NAMALWA (cell line): ENCODE measurements at regions not wholly inside any gene's neighbourhood (a gene's known extent, or its start where the extent isn't known, plus 50 kb on each side); places are given as distances from the start of the nearest gene placed in this dataset.

Experiments
- DNase-seq: peaks from one replicate; pipeline ENCODE4 v3.0.0-alpha.2; 2015; ENCODE audit warnings: low spot score

GRCh38 chr5:125766706-125767105 is 656.5 kb upstream of the GRAMD2B start:
- DNase-seq = no peak

- DNase-seq = no peak
These were observed 647.3 kb upstream of the GRAMD2B start for GRCh38 chr5:125775896-125776295.

GRCh38 chr5:125776656-125777139 is 646.5 kb upstream of the GRAMD2B start:
- no peak for DNase-seq

DNA sequence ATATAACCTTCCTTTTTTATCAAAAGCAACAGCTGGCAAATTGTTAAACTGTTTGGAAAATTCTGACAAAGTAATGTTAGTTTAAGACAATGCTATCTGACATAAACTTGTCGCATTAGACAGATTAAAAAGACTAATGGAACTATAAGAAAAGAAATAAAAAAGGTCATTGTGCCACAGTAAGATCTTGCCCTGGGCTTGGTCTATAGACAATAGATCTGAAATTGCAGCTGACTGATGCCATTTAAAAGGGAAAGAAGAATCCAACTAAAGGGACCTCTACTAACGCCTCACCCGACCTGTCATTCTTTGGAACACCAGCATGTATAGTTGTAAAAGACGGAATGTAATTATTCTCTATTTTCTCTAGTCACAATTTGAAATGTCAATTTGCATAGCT is 644.4 kb upstream of the GRAMD2B start:
- DNase-seq = no peak

GRCh38 chr5:125785407-125785806 is 637.8 kb upstream of the GRAMD2B start:
- no peak for DNase-seq

DNA sequence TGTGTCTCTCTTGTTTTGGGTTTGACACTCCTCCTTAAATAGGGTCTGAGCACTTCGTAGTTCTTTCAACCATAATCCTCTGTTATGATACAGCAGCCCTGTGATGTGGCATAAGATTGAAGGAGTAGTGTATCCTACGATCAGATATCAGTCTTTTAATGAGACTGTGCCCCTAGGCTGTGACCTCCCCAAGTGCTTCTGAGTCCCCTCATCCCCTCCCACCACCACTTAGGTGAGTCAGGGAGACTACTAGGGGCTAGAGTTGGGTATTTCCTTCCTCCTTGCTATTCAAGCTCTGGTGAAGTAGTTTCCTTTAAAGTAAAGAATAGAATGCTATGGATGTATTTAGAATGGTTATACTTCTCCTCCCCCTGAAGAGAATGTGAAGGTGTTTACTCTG is 637.2 kb upstream of the GRAMD2B start:
- no peak for DNase-seq

DNA sequence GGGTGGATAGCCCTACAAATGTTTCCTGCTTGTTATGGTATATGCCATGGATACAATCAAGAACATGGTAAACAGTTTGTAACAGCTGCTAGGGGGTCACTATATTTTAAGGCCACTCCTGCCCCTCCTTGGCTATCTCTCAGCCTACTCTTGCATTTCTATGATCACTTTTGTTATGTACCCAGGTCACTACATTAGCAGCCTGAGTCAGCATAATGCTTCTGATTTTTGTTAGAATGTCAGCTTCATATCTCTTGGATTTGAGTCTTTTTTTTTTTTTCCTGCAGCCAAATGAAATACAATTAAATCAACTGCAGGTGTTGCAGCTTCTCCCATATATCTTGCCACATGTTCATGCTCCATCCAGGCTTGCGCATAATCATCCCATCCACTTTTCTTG is 629.7 kb upstream of the GRAMD2B start:
- DNase-seq = no peak

DNA sequence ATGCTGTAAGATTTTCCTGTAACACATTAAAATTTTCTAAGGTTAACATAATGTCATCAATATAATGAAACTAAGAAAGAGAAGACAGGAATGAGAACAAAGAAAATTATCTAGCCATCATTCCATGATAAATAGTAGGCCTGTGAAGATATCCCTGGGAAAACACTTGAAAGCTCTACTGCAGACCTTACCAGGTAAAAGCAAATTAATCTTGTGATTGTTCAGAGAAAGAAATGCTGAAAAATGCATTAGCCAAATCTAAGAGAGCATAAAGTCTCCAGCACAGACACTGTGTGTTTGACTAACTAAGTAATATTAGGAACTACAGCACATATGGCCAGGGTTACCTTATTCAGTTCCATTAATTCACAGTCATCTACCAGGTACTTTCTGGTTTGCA is 628.3 kb upstream of the GRAMD2B start:
- no peak for DNase-seq

- DNase-seq = peak; percentile 44
These were observed 624.9 kb upstream of the GRAMD2B start for GRCh38 chr5:125798307-125798706.

GRCh38 chr5:125812651-125813050 is 610.6 kb upstream of the GRAMD2B start:
- no peak for DNase-seq

DNA sequence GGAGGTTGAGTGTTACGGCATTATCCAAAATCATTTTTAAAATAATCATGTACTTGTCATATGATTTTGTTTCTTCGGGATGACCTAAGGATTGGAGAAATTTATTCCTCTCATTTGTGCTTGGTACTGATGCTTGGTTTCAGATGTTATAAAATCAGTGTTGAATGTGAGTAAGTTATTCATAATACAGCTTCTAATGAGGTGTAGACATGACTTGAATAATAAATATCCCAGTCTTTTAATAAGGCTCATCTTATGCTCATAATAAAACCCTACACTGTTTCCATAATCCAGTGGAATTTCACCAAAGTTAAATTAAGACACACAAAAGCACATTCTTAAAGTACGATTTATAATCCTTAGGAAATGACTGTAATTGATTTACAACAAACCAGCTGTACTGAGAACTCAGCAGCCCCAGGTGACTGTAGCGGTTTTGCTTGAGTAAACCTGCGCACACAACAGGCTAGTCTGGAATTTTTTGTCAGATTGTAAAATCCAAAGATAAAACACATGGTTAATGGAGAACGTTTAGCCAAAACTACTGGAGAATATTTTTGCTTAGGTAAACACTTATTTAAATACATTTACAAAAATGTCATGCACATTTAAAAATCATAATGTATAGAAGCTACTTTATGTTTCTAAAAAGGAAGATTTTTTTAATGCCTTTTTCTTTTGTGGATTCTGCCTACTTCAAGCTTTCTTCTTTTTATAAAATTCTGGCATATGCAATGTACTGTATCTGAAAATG is 609.8 kb upstream of the GRAMD2B start:
- no peak for DNase-seq

- DNase-seq = no peak
These were observed 609.1 kb upstream of the GRAMD2B start for GRCh38 chr5:125814119-125814518.

- no peak for DNase-seq
These were observed 599.6 kb upstream of the GRAMD2B start for GRCh38 chr5:125823572-125823971.

- no peak for DNase-seq
These were observed 597.0 kb upstream of the GRAMD2B start for GRCh38 chr5:125826214-125826613.

GRCh38 chr5:125829349-125829748 is 593.9 kb upstream of the GRAMD2B start:
- DNase-seq = peak; percentile 77

DNA sequence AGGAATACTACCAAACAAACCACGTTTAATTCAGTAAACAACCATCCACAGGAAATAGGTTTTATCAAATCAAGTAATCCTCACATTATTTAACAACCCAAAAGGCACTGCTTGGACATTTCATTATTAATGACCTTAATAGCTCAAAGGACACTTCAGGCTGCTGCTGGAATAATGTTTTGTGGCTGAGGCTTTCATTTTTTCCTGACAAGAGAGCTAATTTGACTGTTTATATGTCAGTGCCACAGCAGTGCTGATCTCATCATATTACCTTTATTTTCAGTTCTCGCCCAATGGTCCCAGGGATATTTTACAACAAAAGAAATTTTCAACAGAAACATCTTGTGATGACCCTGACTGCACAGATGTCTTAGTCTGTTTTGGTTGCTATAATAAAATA is 589.8 kb upstream of the GRAMD2B start:
- no peak for DNase-seq

DNA sequence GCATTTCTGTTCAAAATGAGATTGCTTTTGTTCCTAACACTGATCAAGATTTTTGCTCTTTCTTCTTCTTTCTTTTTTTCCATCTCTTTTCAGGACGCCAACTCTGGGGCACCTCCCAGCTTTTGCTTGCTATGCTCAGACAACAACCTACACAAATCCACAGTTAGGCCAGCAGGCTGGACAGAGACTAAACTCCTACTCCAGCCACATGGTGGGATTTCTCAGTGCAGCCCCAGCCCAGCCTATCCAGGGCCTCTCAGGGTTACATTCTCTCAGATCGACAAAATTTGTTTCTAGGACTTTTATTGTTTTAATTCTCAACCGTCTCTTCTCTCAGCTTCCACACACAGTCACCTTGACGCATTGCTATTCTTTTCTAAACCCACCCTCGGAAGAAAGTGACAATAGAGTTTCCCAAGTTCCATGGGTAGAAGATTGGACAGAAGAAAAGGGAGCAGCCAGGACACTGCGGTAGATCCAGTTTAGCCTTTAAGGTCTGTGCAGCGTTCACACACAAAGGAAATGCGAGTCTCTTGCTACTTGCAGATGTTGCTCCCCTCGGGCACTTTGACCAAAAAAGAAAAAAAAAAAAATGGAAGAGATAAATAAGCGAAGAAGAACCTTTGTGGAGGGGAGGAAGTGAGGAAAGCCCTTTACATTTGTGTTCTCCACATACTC is 588.6 kb upstream of the GRAMD2B start:
- no peak for DNase-seq

GRCh38 chr5:125835293-125836172 is 587.7 kb upstream of the GRAMD2B start:
- DNase-seq = peak; percentile 73

DNA sequence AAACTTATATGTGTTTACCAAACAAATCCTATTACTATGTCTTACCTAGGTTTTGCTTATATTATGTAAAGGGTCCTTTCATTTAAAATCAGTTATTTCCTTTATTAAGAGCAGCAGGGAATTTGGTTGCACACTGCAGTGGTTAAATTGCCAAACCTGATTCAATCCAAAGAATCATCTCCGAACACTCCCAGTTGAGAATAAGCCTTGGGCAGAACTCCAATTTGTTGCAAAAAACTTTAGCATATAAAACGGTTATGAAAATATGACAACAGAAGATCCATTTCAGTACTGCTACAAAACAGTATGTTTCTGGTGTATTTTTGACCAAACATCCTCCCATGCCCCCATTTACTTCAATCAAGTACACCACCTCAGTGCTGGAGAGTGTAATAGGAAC is 587.0 kb upstream of the GRAMD2B start:
- DNase-seq = no peak

DNA sequence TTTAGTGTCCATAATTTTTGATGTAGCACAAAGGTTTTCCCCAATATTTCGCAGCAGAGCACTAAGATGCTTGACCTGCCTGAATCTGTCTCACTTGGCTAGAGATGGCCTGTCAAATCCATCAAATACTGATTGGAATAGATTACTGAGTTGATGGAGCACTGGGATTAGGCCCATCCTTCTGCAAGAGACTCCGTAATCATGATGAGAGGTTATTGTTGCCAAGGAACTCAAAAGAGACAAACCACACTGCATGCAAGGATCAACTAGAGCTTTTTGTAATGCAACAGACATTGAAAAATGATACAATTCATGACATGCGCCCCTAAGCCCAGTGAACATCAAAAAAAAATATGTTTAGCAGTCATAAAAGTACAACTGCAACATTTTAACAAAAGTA is 585.3 kb upstream of the GRAMD2B start:
- no peak for DNase-seq

GRCh38 chr5:125847561-125847960 is 575.6 kb upstream of the GRAMD2B start:
- DNase-seq = no peak

DNA sequence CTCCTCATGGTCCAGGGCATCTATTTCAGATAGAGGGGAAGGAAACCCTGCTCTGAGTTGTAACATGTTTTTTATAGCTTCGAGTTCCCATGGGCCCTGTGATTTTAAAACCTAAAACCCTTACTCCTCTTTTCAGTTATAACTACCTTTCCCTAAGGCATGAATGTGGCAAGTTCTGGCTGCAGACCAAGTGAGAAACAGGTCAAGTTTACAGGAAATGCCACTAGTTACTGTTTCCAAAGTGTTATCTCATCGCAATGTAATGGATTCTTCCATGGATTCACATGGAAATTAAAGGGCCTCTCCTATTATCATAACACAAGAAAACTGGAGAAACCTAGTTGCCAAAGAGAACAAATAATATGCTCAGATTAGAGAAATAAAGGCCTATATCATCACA is 574.5 kb upstream of the GRAMD2B start:
- DNase-seq = no peak

DNA sequence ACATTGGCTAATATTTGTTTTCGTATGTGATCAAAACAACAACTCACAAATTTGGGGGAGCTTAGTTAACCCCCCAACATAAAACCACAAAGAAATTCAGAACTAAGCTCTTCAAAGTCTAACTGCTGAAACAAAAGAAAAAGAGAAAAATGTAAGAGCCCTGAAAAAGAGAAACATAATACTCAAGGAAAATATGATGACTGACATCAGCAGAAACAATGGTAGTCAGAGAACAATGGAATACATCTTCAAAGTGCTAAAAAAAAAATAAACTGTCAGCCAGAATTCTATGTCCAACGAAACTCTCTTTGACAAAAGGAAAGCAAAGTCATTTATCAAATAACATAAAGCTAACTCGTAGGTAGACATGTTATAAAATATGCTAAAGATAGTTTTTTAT is 566.3 kb upstream of the GRAMD2B start:
- no peak for DNase-seq
